ENCODE measurements at regions not wholly inside any gene's neighbourhood (a gene's known extent, or its start where the extent isn't known, plus 50 kb on each side); places are given as distances from the start of the nearest gene placed in this dataset.

DNA sequence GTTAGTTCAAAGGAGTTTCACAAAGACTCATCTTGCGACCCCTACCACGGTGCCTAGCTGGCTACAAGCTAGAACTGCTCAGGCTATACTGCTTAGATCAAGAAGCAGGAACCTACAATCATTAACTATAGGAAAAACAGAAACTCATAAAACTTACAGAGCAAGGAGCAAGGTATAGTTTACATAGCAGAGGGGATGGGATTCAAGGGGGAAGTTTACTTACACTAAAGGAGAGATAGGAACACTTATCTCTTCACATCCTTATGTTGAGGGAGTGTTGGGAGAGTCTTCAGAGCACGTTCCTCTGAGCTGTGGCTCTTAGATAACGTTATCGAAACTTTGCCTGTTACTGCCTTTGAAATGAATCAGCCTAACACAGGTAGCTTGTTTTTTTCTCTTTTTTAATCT, 58.1 kb downstream of the FSCB start:
- no peak for TF ChIP-seq CTCF (IDR thresholded peaks at IDR 0.05)
- TF ChIP-seq REST (IDR thresholded peaks at IDR 0.05; ENCODE audit: insufficient read depth in 1 of 2, low read depth in 2 of 2, low read length in 1 of 2) = no peak
- TF ChIP-seq POLR2AphosphoS5 (IDR thresholded peaks at IDR 0.05; ENCODE audit: low read depth, low read length) = no peak

All from Panc1 (cell line).